ENCODE measurements at regions not wholly inside any gene's neighbourhood (a gene's known extent, or its start where the extent isn't known, plus 50 kb on each side); places are given as distances from the start of the nearest gene placed in this dataset.
"Not testable (repeated sequence)": the region's sequence is repeated elsewhere in the genome, so short reads cannot be mapped to it uniquely, and the experiment has no call there.

DNA sequence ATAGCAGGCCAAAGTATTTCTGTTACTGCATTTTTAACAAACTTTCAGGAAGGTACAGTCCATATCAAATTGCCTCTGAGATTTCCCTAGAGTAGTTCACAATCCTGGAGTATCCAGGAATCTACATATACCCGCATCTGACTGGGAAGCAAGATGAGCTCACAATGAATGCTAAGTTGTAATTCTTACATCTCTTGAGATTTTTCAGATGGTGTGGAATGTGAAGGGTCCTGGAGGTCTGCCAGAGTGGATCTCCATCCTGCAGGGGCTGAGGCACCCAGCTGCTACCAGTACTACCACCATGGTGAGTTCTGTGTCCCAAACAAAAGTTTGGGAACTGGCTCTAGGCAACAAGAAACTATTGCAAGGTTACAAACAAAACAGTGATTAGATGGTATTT, 156.7 kb upstream of the CCDC54 start:
- H3K4me1 ChIP-seq (ENCODE audit: control insufficient read depth in 1 of 2, insufficient read depth in 2 of 2, low read length in 2 of 2): no peaks in the 10 kb centered on the region
- no peaks in the 10 kb centered on the region for H3K36me3 ChIP-seq (ENCODE audit: control insufficient read depth in 1 of 2, insufficient read depth in 2 of 2, low read length in 2 of 2)

DNA sequence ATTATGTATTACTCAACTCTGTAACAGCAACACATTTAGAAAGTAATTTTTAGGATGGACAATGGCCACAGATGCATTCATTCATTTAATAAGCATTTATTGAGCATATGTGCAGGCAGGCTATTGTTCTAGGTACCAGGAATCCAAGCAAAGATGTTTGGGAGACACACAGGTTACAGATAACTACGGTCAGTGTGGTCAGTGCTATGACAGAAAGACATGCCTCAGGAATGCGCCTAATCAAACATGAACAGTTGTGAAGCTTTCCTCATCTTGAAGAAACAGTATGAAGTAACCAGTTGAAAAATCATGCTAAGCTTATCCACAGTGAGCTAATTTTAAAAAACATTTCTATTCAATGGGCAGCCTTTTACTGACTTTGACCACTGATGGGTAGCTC, 155.4 kb upstream of the CCDC54 start:
- H3K27ac ChIP-seq (ENCODE audit: low read length): no peak overlapping the region

More for the DNA sequence above, 156.7 kb upstream of the CCDC54 start:
- Histone ChIP-seq H3K27ac (ENCODE audit: low read length) (no peak overlapping the region), H3K4me3 (ENCODE audit: low read depth in 1 of 2, low read length in 2 of 2) (no peak overlapping the region), H3K27me3 (ENCODE audit: low read depth, low read length) (no peaks in the 10 kb centered on the region), H3K9me3 (ENCODE audit: control insufficient read depth in 1 of 2, low read length in 2 of 2) (no peaks in the 10 kb centered on the region)

DNA sequence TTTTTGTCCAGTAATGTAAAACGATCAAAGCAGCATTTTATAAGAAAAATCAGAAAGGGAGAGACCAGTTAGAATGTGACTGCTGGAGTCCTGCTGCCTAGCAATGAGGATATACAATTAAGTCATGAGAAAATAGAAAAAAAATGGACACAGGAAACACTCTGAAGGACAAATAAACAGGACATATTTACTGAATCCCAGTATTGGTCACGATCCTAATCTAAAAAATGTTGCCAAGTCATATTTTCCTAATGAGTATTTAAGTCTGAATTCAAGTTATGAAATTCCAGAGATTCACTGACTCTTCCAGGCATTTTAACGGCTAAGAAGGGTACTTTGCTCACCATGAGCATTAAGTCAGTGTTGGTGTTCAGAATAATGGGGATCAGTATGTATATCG, 154.3 kb upstream of the CCDC54 start:
- Histone ChIP-seq H3K4me1 (ENCODE audit: control insufficient read depth in 1 of 2, insufficient read depth in 2 of 2, low read length in 2 of 2) (no peaks in the 10 kb centered on the region), H3K27ac (ENCODE audit: low read length) (no peak overlapping the region), H3K27me3 (ENCODE audit: low read depth, low read length) (no peaks in the 10 kb centered on the region), H3K4me3 (ENCODE audit: low read depth in 1 of 2, low read length in 2 of 2) (no peak overlapping the region), H3K36me3 (ENCODE audit: control insufficient read depth in 1 of 2, insufficient read depth in 2 of 2, low read length in 2 of 2) (no peaks in the 10 kb centered on the region), H3K9me3 (ENCODE audit: control insufficient read depth in 1 of 2, low read length in 2 of 2) (no peaks in the 10 kb centered on the region)

More for the DNA sequence above, 155.4 kb upstream of the CCDC54 start:
- Histone ChIP-seq H3K36me3 (ENCODE audit: control insufficient read depth in 1 of 2, insufficient read depth in 2 of 2, low read length in 2 of 2) (no peaks in the 10 kb centered on the region), H3K4me3 (ENCODE audit: low read depth in 1 of 2, low read length in 2 of 2) (no peak overlapping the region), H3K9me3 (ENCODE audit: control insufficient read depth in 1 of 2, low read length in 2 of 2) (no peaks in the 10 kb centered on the region), H3K4me1 (ENCODE audit: control insufficient read depth in 1 of 2, insufficient read depth in 2 of 2, low read length in 2 of 2) (no peaks in the 10 kb centered on the region), H3K27me3 (ENCODE audit: low read depth, low read length) (no peaks in the 10 kb centered on the region)

DNA sequence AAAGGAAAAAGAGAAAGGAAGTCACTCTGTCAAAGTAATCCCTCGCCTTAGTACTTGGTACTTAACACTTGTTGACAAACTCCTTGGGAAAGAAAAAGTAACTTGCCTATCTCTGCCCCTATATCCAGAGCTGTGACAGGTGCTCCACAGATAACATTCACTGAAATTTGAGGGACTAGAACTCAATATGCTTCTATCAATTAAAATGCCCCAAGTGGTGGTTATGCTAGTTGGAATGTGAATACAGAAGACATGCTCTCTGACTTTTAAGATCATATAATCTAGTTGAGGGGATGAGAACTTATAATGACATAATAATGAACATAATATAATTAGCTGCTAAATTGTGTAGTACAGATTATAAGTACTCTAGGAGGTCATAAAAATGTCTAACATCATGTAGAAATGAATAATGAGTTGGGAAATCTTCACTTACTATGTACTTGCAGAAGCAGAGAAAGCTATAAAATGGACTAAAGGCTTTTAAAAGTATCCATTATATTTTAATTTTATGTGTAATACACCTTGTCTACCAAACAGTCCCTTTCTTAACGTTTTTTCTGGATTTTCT, 153.1 kb upstream of the CCDC54 start:
- Histone ChIP-seq H3K4me3 (ENCODE audit: low read depth in 1 of 2, low read length in 2 of 2) (no peak overlapping the region), H3K36me3 (ENCODE audit: control insufficient read depth in 1 of 2, insufficient read depth in 2 of 2, low read length in 2 of 2) (no peaks in the 10 kb centered on the region), H3K9me3 (ENCODE audit: control insufficient read depth in 1 of 2, low read length in 2 of 2) (no peaks in the 10 kb centered on the region), H3K27ac (ENCODE audit: low read length) (no peak overlapping the region), H3K4me1 (ENCODE audit: control insufficient read depth in 1 of 2, insufficient read depth in 2 of 2, low read length in 2 of 2) (no peaks in the 10 kb centered on the region), H3K27me3 (ENCODE audit: low read depth, low read length) (no peaks in the 10 kb centered on the region)

DNA sequence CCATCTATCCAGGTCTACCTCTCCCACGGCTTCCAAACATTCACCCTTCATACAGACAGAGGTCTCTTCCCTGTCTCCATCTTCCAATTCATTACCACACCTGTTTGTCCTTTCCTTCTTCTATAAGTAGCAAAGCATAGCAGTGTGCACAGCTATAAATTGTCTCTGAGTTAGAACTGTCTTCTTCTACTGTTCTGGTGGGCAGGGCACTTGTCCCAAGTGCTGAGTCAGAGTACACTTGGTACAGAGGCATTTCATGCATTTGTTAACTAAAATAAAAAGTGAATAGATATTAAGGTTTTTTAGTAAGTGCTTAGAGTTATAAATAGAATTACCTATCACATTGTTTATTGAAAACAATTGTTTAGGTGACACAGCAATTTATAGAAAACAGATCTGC, 150.1 kb upstream of the CCDC54 start:
- Histone ChIP-seq H3K4me3 (ENCODE audit: low read depth in 1 of 2, low read length in 2 of 2) (no peak overlapping the region), H3K9me3 (ENCODE audit: control insufficient read depth in 1 of 2, low read length in 2 of 2) (no peaks in the 10 kb centered on the region), H3K4me1 (ENCODE audit: control insufficient read depth in 1 of 2, insufficient read depth in 2 of 2, low read length in 2 of 2) (no peaks in the 10 kb centered on the region), H3K27ac (ENCODE audit: low read length) (no peak overlapping the region), H3K36me3 (ENCODE audit: control insufficient read depth in 1 of 2, insufficient read depth in 2 of 2, low read length in 2 of 2) (no peaks in the 10 kb centered on the region), H3K27me3 (ENCODE audit: low read depth, low read length) (no peaks in the 10 kb centered on the region)

DNA sequence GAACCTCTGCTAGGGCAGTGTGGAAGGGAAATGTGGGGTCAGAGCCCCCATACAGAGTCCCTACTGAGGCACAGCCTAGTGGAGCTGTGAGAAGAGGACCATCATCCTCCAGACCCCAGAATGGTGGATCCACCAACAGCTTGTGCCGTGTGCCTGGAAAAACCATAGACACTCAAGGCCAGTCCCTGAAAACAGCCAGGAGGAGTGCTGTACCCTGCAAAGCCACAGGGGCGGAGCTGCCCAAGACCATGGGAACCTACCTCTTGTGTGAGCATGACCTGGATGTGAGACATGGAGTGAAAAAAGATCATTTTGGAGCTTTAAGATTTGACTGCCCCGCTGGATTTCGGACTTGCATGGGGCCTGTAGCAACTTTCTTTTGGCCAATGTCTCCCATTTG, 143.4 kb upstream of the CCDC54 start:
- not testable (repeated sequence) for H3K27me3 ChIP-seq (ENCODE audit: low read depth, low read length); H3K4me1 ChIP-seq (ENCODE audit: control insufficient read depth in 1 of 2, insufficient read depth in 2 of 2, low read length in 2 of 2); H3K27ac ChIP-seq (ENCODE audit: low read length); H3K9me3 ChIP-seq (ENCODE audit: control insufficient read depth in 1 of 2, low read length in 2 of 2); H3K4me3 ChIP-seq (ENCODE audit: low read depth in 1 of 2, low read length in 2 of 2); H3K36me3 ChIP-seq (ENCODE audit: control insufficient read depth in 1 of 2, insufficient read depth in 2 of 2, low read length in 2 of 2)

DNA sequence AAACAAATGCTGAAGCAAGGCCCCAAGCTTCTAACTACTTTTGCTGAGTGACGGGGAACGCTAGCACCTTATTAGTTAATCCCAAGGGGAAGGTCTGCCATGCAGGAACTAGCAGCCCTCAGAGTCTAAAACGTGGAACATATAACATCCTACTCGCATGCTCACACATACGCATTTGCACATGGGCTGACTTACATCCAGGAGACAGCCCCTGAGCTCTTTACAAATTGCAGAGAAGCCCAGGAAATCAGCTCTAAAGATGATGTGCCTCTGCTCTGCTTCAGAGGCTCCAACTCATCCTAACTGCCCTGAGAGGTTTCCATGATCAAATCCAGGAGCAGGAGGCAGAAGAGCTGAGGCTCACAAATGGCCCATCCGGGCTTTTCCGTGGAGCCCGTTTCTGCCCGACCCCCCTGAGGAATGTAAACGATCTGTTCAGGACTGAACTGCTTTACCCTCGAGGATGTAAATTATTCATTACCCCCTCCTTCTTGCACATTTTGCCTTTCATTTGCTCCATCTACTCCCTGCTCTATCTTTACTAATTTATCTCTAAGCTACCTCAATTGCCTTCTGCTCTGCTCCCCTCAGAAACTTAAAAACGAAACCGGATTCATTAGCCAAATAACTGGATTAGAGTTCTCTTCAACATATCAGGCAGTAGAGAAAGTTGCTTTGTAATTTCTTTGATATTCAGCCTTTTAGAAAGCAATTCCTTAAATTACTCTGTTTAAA, 141.9 kb upstream of the CCDC54 start:
- Histone ChIP-seq H3K4me3 (ENCODE audit: low read depth in 1 of 2, low read length in 2 of 2) (peak overlapping the region; percentile 81 to 92), H3K27ac (ENCODE audit: low read length) (peak overlapping the region; percentile 49), H3K4me1 (ENCODE audit: control insufficient read depth in 1 of 2, insufficient read depth in 2 of 2, low read length in 2 of 2) (peaks cover 0 to 12% of the 10 kb centered on the region in 2 donors), H3K27me3 (ENCODE audit: low read depth, low read length) (no peaks in the 10 kb centered on the region), H3K36me3 (ENCODE audit: control insufficient read depth in 1 of 2, insufficient read depth in 2 of 2, low read length in 2 of 2) (no peaks in the 10 kb centered on the region), H3K9me3 (ENCODE audit: control insufficient read depth in 1 of 2, low read length in 2 of 2) (no peaks in the 10 kb centered on the region)

DNA sequence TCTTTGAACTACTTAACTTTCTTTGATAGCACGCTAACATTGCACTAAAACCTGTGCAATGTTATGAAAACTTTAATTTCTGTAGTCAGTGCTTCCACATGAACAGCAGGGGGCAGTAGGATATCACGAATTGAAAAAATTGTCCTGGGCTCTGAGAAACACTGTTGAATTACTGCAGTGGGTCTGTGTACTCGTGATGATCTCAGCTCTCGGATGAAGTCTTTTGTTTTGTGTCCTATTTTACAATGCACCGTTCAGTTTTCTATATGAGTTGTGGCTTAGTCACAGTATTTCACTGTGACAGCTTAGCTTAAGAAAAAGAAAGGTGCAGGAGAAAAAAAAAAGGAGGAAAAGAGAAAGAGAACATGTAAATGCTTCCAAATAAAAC, 141.3 kb upstream of the CCDC54 start:
- Histone ChIP-seq H3K27ac (ENCODE audit: low read length) (peak overlapping the region; percentile 49), H3K9me3 (ENCODE audit: control insufficient read depth in 1 of 2, low read length in 2 of 2) (no peaks in the 10 kb centered on the region), H3K36me3 (ENCODE audit: control insufficient read depth in 1 of 2, insufficient read depth in 2 of 2, low read length in 2 of 2) (no peaks in the 10 kb centered on the region), H3K27me3 (ENCODE audit: low read depth, low read length) (no peaks in the 10 kb centered on the region), H3K4me1 (ENCODE audit: control insufficient read depth in 1 of 2, insufficient read depth in 2 of 2, low read length in 2 of 2) (peaks cover 0 to 12% of the 10 kb centered on the region in 2 donors), H3K4me3 (ENCODE audit: low read depth in 1 of 2, low read length in 2 of 2) (peak overlapping the region; percentile 81 to 92)

DNA sequence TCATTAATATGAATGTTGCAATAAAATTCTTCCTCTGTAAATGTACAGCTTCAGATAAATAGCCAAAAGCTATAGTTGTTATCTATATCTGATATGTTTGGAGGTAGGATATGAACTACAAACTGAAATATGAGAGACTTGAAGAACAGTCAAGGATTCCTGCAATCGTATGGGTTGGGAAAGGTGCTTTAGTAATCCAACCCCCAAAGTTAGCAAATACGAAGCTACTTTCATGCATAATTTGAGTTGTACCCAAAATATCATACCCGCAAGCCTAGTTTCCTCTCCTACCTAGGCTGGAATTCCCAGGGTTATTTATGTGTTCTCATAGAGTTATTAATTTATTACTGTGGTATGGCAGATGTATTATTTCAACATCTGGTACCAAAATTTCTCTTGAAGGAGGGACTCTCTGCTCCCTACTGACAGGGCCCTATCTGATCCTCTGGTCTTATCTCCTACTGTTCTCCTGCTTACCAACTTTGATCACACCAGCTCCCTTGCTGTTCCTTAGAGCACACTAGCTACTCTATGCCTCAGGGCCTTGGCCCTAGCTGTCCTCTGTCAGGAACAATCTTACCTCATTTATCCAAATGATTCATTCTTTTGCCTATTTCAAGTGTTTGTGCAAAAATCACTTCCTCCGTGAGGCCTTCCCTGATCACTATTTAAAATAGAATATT, 140.4 kb upstream of the CCDC54 start:
- Histone ChIP-seq H3K27me3 (ENCODE audit: low read depth, low read length) (no peaks in the 10 kb centered on the region), H3K36me3 (ENCODE audit: control insufficient read depth in 1 of 2, insufficient read depth in 2 of 2, low read length in 2 of 2) (no peaks in the 10 kb centered on the region), H3K4me3 (ENCODE audit: low read depth in 1 of 2, low read length in 2 of 2) (no peak overlapping the region), H3K4me1 (ENCODE audit: control insufficient read depth in 1 of 2, insufficient read depth in 2 of 2, low read length in 2 of 2) (peaks cover 0 to 18% of the 10 kb centered on the region in 2 donors), H3K9me3 (ENCODE audit: control insufficient read depth in 1 of 2, low read length in 2 of 2) (no peaks in the 10 kb centered on the region), H3K27ac (ENCODE audit: low read length) (no peak overlapping the region)

DNA sequence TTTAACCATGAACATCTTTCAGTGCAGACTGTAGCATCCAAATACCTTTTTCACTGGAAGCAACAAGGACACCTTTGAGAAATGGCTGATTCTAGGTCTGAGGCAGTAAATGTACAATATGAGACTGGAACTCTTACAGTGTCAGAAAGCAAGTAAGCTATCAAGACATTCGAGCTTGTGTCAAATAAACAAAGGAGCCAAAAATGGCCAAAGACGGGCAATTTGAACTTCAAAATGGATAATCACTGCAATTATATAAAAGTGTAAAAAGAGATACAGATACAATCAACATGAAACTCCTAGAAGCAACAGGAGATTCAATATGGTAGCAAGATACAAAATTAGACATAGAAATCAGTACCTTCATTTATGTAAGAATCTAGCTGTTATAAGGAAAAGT, 138.5 kb upstream of the CCDC54 start:
- H3K36me3 ChIP-seq (ENCODE audit: control insufficient read depth in 1 of 2, insufficient read depth in 2 of 2, low read length in 2 of 2): no peaks in the 10 kb centered on the region
- no peaks in the 10 kb centered on the region for H3K9me3 ChIP-seq (ENCODE audit: control insufficient read depth in 1 of 2, low read length in 2 of 2)
- no peak overlapping the region for H3K4me3 ChIP-seq (ENCODE audit: low read depth in 1 of 2, low read length in 2 of 2)
- H3K27ac ChIP-seq (ENCODE audit: low read length): no peak overlapping the region
- peaks cover 0 to 25% of the 10 kb centered on the region in 2 donors for H3K4me1 ChIP-seq (ENCODE audit: control insufficient read depth in 1 of 2, insufficient read depth in 2 of 2, low read length in 2 of 2)
- no peaks in the 10 kb centered on the region for H3K27me3 ChIP-seq (ENCODE audit: low read depth, low read length)

DNA sequence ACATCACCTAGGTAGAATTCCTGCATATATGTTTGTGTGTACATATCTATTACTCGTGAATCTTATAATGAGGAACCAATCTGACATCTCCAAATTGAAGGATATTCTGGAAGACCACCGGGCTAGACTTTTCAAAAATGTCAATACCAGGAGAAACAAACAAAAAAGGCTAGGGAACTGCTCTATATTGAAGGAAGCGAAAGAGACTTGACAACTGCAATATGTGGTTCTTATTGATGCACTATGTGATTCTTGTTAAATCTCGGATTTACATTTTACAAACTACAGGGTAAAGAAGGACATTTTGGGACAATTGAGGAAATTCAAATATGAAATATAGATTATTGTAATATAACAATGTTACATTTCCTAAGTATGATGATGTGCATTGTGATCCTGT, 137.5 kb upstream of the CCDC54 start:
- no peaks in the 10 kb centered on the region for H3K9me3 ChIP-seq (ENCODE audit: control insufficient read depth in 1 of 2, low read length in 2 of 2)
- peaks cover 0 to 32% of the 10 kb centered on the region in 2 donors for H3K4me1 ChIP-seq (ENCODE audit: control insufficient read depth in 1 of 2, insufficient read depth in 2 of 2, low read length in 2 of 2)
- no peaks in the 10 kb centered on the region for H3K27me3 ChIP-seq (ENCODE audit: low read depth, low read length)
- H3K36me3 ChIP-seq (ENCODE audit: control insufficient read depth in 1 of 2, insufficient read depth in 2 of 2, low read length in 2 of 2): no peaks in the 10 kb centered on the region
- H3K27ac ChIP-seq (ENCODE audit: low read length): no peak overlapping the region
- H3K4me3 ChIP-seq (ENCODE audit: low read depth in 1 of 2, low read length in 2 of 2): peak overlapping the region; percentile 98 to 99
